Body of pancreas (tissue), 4 donors: ENCODE measurements at regions not wholly inside any gene's neighbourhood (a gene's known extent, or its start where the extent isn't known, plus 50 kb on each side); places are given as distances from the start of the nearest gene placed in this dataset.

ENCODE experiments used
- ATAC-seq: fragments of 150-250 bp; one replicate; pipeline ENCODE4 v1.9.1; 2016
- DNase-seq, 4 donors: peaks; one replicate each; pipeline ENCODE4 v3.0.0-alpha.2; 2019
- H3K27ac ChIP-seq, 4 donors: fragments of 200-600 bp; sonication (generic); 1 replicate in 3 of 4; 2 replicates in 1 of 4; pipeline versions ENCODE4 v1.5.1 to v1.6.1; 2016 to 2019; ENCODE audit warnings: mild to moderate bottlenecking in 1 of 4, mixed read lengths in 1 of 4, moderate library complexity in 1 of 4
- H3K27me3 ChIP-seq, 2 donors: fragments of 200-600 bp; sonication (generic); one replicate each; pipeline ENCODE4 v1.6.0; 2016; ENCODE audit warnings: mild to moderate bottlenecking in 1 of 2
- H3K36me3 ChIP-seq, 2 donors: fragments of 200-600 bp; sonication (generic); replicated peaks in 1 of 2; 2 replicates each; pipeline ENCODE4 v1.5.1; 2016; ENCODE audit warnings: low read depth in 2 of 2; ENCODE audit not compliant: insufficient read depth in 1 of 2
- H3K4me1 ChIP-seq: fragments of 200-600 bp; sonication (generic); one replicate; pipeline ENCODE4 v1.6.0; 2016
- H3K4me3 ChIP-seq, 2 donors: fragments of 200-600 bp; sonication (generic); 1 replicate in 1 of 2; 2 replicates in 1 of 2; pipeline ENCODE4 v1.5.1; 2016 to 2019
- H3K9me3 ChIP-seq, 3 donors: fragments of 200-600 bp; sonication (generic); 1 replicate in 2 of 3; 2 replicates in 1 of 3; pipeline ENCODE4 v1.5.1; 2016
- POLR2A ChIP-seq, 3 donors: fragments of 450-650 bp; IDR thresholded peaks; one replicate each; pipeline ENCODE4 v1.6.1; 2016; ENCODE audit warnings: antibody characterized with exemption in 3 of 3, mild to moderate bottlenecking in 2 of 3
- WGBS, 2 donors: methylation state at CpG; one replicate each; pipeline ENCODE4 v1.1.5; 2017; 5-methylcytosine and 5-hydroxymethylcytosine counted together
- intact Hi-C: fragments of 100-400 bp; cut with DNase I; formaldehyde crosslinking; loops from one replicate; pipeline ENCODE4 v1.15.1; 2023
- TF ChIP-seq, protein P1 (sequence below), 7 experiments: fragments of 450-650 bp in 4 of 7; fragments of 200-600 bp in 3 of 7; sonication (generic) in 3 of 7; IDR thresholded peaks; one replicate each; pipeline ENCODE4 v1.5.1; 2016 to 2019; ENCODE audit warnings: antibody characterized with exemption in 7 of 7

DNA sequence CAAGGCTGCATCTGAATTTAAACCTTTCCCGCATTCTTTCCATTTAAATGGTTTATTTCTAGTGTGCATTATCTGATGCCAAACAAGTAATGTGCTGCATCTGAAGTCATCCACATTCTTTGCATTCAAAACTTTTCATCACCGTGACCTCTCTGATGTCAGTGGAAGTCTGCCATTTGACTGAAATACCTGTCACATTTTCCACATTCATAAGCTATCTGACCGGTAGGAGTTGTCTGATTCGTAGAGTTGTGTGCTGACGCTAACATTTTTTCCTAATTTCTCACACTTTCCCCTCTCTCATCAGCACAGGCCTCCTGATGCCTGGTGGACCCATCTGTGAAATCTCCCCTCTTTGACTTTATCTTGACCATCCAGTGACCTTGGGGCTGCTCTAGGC is 79.9 kb upstream of the BARX2 start:
- Histone ChIP-seq H3K27me3 (no peaks in the 10 kb centered on the region), H3K4me1 (peaks cover 5% of the 10 kb centered on the region), H3K36me3 (no peaks in the 10 kb centered on the region), H3K27ac (no peak overlapping the region), H3K9me3 (no peaks in the 10 kb centered on the region), H3K4me3 (no peak overlapping the region)
- no peak for ATAC-seq
- WGBS, 2 donors = 88 to 90% methylated on average over 5 of the region's 5 CpGs
- no peak for DNase-seq
- TF ChIP-seq, protein P1, sequence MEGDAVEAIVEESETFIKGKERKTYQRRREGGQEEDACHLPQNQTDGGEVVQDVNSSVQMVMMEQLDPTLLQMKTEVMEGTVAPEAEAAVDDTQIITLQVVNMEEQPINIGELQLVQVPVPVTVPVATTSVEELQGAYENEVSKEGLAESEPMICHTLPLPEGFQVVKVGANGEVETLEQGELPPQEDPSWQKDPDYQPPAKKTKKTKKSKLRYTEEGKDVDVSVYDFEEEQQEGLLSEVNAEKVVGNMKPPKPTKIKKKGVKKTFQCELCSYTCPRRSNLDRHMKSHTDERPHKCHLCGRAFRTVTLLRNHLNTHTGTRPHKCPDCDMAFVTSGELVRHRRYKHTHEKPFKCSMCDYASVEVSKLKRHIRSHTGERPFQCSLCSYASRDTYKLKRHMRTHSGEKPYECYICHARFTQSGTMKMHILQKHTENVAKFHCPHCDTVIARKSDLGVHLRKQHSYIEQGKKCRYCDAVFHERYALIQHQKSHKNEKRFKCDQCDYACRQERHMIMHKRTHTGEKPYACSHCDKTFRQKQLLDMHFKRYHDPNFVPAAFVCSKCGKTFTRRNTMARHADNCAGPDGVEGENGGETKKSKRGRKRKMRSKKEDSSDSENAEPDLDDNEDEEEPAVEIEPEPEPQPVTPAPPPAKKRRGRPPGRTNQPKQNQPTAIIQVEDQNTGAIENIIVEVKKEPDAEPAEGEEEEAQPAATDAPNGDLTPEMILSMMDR (IDR thresholded peaks at IDR 0.05) = no peak
- no peak for TF ChIP-seq POLR2A (IDR thresholded peaks at IDR 0.05)
- intact Hi-C loops = no loop called here

DNA sequence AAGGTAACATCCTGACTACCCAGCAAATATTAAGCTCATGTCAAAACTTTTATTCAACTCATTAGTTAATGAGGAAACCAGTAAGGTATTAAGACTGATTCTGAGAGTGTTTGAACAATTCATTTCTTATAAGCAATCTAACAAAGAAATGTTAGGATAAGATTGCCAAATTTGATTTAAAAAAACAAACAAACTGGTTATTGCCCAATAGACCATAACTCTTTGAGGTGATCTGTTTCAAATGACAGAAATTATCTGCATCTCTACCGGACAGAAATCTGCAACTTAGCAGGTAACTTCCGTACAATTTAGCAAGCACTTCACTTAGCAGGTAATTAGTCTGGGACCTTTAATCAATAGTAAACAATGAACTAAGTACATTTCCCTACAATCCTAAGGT is 82.9 kb upstream of the BARX2 start:
- DNase-seq = no peak
- Histone ChIP-seq H3K4me3 (no peak overlapping the region), H3K9me3 (no peaks in the 10 kb centered on the region), H3K27ac (no peak overlapping the region), H3K36me3 (no peaks in the 10 kb centered on the region), H3K27me3 (no peaks in the 10 kb centered on the region), H3K4me1 (peaks cover 17% of the 10 kb centered on the region)
- intact Hi-C loops = no loop called here
- WGBS, 2 donors = 5 to 14% methylated on average over 2 of the region's 2 CpGs
- TF ChIP-seq, protein P1 (IDR thresholded peaks at IDR 0.05) = no peak
- no peak for TF ChIP-seq POLR2A (IDR thresholded peaks at IDR 0.05)
- no peak for ATAC-seq

DNA sequence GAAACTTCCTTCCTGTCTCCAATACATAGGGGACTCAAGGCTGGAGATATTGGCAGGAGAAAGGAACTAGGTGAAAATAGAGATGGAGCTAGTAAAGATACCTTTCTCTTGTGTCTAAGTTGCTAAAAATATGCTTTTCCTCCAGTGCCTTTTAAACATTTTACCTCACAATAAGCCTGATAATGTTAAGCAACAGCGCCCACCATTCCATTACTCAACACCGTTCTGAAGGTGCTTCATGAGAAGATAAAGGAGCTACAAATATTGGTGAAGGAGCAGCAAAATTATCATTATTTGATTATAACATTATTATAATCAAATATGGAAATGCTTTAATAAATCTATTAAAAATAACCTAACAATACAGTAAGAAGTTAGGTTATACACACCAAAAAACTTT is 83.6 kb upstream of the BARX2 start:
- Histone ChIP-seq H3K36me3 (no peaks in the 10 kb centered on the region), H3K27ac (no peak overlapping the region), H3K4me3 (no peak overlapping the region), H3K27me3 (no peaks in the 10 kb centered on the region), H3K9me3 (no peaks in the 10 kb centered on the region), H3K4me1 (peaks cover 23% of the 10 kb centered on the region)
- intact Hi-C loops = no loop called here
- no peak for TF ChIP-seq POLR2A (IDR thresholded peaks at IDR 0.05)
- TF ChIP-seq, protein P1 (IDR thresholded peaks at IDR 0.05) = no peak
- ATAC-seq (no peak), DNase-seq (no peak)
- 86 to 90% methylated on average over 2 of the region's 2 CpGs for WGBS, 2 donors

- no peak overlapping the region for H3K27ac ChIP-seq
- H3K36me3 ChIP-seq = no peaks in the 10 kb centered on the region
- TF ChIP-seq, protein P1 (IDR thresholded peaks at IDR 0.05) = no peak
- TF ChIP-seq POLR2A (IDR thresholded peaks at IDR 0.05) = no peak
- no peaks in the 10 kb centered on the region for H3K27me3 ChIP-seq
- H3K4me1 ChIP-seq = peaks cover 28% of the 10 kb centered on the region
- H3K9me3 ChIP-seq = no peaks in the 10 kb centered on the region
- 65 to 69% methylated on average over 5 of the region's 5 CpGs for WGBS, 2 donors
- H3K4me3 ChIP-seq = no peak overlapping the region
- ATAC-seq = peak; percentile 18
- no peak for DNase-seq
- intact Hi-C loops = no loop called here
Measured at GRCh38 chr11:129291546-129291945, 84.1 kb upstream of the BARX2 start.

- no peak overlapping the region for H3K27ac ChIP-seq
- H3K4me3 ChIP-seq = no peak overlapping the region
- DNase-seq (no peak), ATAC-seq (no peak)
- WGBS, 2 donors = 83% methylated on average over 7 of the region's 7 CpGs
- no peaks in the 10 kb centered on the region for H3K27me3 ChIP-seq
- TF ChIP-seq, protein P1 (IDR thresholded peaks at IDR 0.05) = no peak
- TF ChIP-seq POLR2A (IDR thresholded peaks at IDR 0.05) = no peak
- no peaks in the 10 kb centered on the region for H3K9me3 ChIP-seq
- peaks cover 33% of the 10 kb centered on the region for H3K4me1 ChIP-seq
- intact Hi-C loops = no loop called here
- H3K36me3 ChIP-seq = no peaks in the 10 kb centered on the region
Measured at GRCh38 chr11:129290966-129291365, 84.7 kb upstream of the BARX2 start.
